HepG2 (cell line): ENCODE measurements at regions not wholly inside any gene's neighbourhood (a gene's known extent, or its start where the extent isn't known, plus 50 kb on each side); places are given as distances from the start of the nearest gene placed in this dataset.

ENCODE experiments used
- MTF1 ChIP-seq: sonication (generic); formaldehyde crosslinking; IDR thresholded peaks from 2 replicates; pipeline ENCODE4 v1.5.0; 2020; ENCODE audit warnings: missing genetic modification reagents
- NR2C2 ChIP-seq: sonication (generic); formaldehyde crosslinking; IDR thresholded peaks from 2 replicates; pipeline ENCODE4 v1.4.0; 2020; ENCODE audit warnings: missing genetic modification reagents, mild to moderate bottlenecking, moderate library complexity, borderline replicate concordance
- PHF8 ChIP-seq: sonication (generic); formaldehyde crosslinking; IDR thresholded peaks from 2 replicates; pipeline ENCODE4 v1.5.0; 2020; ENCODE audit warnings: missing genetic modification reagents
- RAD51 ChIP-seq: fragments of 450-650 bp; IDR thresholded peaks from 2 replicates; pipeline ENCODE4 v1.6.1; 2016; ENCODE audit warnings: borderline replicate concordance
- SP1 ChIP-seq, 2 experiments: fragments of 450-650 bp in 1 of 2; sonication (generic) in 1 of 2; formaldehyde crosslinking in 1 of 2; IDR thresholded peaks; 2 replicates each; pipeline versions ENCODE4 v1.4.0 to v1.6.1; 2016 to 2020; ENCODE audit warnings: missing genetic modification reagents in 1 of 2
- ZNF720 ChIP-seq: sonication (generic); formaldehyde crosslinking; IDR thresholded peaks from 2 replicates; pipeline ENCODE4 v1.4.0; 2020; ENCODE audit warnings: missing genetic modification reagents
- TF ChIP-seq, protein P1 (sequence below): sonication (generic); formaldehyde crosslinking; IDR thresholded peaks from 2 replicates; pipeline ENCODE4 v1.5.0; 2020; ENCODE audit warnings: mild to moderate bottlenecking, missing genetic modification reagents, moderate library complexity
- TF ChIP-seq, protein P2 (sequence below): IDR thresholded peaks from 2 replicates; pipeline ENCODE4 v1.6.1; 2016; ENCODE audit warnings: low read depth, control low read depth
- TF ChIP-seq, protein P3 (sequence below): sonication (generic); formaldehyde crosslinking; IDR thresholded peaks from 2 replicates; pipeline ENCODE4 v1.5.1; 2020; ENCODE audit warnings: missing genetic modification reagents, mild to moderate bottlenecking, borderline replicate concordance
- TF ChIP-seq, protein P4 (sequence below): sonication (generic); formaldehyde crosslinking; IDR thresholded peaks from 2 replicates; pipeline ENCODE4 v1.4.0; 2020; ENCODE audit warnings: missing genetic modification reagents

DNA sequence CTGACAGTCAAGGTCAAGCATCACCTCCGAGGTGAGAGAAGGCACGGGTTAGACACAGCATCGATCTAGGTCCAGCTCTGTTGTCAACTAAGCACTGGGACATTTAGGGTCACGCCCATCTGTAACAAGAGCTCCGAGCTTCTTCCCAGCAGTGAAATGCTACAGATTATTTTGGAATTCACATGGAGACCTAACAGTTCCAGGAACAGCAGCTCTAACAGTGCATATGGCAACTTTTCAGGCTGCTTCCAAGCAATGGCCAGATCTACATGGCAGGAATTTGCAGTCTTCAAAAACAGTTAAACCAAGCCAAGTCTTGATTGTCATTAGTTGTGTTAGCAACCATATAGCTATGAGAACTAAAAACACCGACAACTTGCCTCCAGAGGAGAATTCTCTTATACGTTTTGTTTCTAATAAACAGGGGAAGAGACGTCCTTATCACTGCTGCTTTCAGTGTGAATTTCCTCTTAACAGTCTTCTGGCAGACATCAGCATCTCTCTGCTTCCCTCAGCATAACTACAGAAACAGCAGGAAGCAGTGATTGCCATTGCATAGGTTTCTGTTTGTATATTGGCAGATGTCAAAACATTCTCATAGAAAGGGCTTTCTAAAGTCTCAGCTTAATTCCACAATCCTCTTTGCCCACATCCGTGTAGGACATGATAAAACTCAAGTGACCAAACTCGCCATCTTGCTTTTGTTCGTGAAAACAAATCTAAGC, 242.1 kb upstream of the DAPK1 start:
- TF ChIP-seq, protein P1, sequence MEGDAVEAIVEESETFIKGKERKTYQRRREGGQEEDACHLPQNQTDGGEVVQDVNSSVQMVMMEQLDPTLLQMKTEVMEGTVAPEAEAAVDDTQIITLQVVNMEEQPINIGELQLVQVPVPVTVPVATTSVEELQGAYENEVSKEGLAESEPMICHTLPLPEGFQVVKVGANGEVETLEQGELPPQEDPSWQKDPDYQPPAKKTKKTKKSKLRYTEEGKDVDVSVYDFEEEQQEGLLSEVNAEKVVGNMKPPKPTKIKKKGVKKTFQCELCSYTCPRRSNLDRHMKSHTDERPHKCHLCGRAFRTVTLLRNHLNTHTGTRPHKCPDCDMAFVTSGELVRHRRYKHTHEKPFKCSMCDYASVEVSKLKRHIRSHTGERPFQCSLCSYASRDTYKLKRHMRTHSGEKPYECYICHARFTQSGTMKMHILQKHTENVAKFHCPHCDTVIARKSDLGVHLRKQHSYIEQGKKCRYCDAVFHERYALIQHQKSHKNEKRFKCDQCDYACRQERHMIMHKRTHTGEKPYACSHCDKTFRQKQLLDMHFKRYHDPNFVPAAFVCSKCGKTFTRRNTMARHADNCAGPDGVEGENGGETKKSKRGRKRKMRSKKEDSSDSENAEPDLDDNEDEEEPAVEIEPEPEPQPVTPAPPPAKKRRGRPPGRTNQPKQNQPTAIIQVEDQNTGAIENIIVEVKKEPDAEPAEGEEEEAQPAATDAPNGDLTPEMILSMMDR (CRISPR knock-in tag) = no peak
- no peak for TF ChIP-seq RAD51
- TF ChIP-seq NR2C2 (CRISPR knock-in tag) = no peak
- TF ChIP-seq, protein P2, sequence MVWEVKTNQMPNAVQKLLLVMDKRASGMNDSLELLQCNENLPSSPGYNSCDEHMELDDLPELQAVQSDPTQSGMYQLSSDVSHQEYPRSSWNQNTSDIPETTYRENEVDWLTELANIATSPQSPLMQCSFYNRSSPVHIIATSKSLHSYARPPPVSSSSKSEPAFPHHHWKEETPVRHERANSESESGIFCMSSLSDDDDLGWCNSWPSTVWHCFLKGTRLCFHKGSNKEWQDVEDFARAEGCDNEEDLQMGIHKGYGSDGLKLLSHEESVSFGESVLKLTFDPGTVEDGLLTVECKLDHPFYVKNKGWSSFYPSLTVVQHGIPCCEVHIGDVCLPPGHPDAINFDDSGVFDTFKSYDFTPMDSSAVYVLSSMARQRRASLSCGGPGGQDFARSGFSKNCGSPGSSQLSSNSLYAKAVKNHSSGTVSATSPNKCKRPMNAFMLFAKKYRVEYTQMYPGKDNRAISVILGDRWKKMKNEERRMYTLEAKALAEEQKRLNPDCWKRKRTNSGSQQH (CRISPR knock-in tag) = no peak
- no peak for TF ChIP-seq MTF1 (CRISPR knock-in tag)
- no peak for TF ChIP-seq ZNF720 (CRISPR knock-in tag)
- TF ChIP-seq, protein P3, sequence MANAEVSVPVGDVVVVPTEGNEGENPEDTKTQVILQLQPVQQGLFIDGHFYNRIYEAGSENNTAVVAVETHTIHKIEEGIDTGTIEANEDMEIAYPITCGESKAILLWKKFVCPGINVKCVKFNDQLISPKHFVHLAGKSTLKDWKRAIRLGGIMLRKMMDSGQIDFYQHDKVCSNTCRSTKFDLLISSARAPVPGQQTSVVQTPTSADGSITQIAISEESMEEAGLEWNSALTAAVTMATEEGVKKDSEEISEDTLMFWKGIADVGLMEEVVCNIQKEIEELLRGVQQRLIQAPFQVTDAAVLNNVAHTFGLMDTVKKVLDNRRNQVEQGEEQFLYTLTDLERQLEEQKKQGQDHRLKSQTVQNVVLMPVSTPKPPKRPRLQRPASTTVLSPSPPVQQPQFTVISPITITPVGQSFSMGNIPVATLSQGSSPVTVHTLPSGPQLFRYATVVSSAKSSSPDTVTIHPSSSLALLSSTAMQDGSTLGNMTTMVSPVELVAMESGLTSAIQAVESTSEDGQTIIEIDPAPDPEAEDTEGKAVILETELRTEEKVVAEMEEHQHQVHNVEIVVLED (CRISPR knock-in tag) = no peak
- TF ChIP-seq, protein P4, sequence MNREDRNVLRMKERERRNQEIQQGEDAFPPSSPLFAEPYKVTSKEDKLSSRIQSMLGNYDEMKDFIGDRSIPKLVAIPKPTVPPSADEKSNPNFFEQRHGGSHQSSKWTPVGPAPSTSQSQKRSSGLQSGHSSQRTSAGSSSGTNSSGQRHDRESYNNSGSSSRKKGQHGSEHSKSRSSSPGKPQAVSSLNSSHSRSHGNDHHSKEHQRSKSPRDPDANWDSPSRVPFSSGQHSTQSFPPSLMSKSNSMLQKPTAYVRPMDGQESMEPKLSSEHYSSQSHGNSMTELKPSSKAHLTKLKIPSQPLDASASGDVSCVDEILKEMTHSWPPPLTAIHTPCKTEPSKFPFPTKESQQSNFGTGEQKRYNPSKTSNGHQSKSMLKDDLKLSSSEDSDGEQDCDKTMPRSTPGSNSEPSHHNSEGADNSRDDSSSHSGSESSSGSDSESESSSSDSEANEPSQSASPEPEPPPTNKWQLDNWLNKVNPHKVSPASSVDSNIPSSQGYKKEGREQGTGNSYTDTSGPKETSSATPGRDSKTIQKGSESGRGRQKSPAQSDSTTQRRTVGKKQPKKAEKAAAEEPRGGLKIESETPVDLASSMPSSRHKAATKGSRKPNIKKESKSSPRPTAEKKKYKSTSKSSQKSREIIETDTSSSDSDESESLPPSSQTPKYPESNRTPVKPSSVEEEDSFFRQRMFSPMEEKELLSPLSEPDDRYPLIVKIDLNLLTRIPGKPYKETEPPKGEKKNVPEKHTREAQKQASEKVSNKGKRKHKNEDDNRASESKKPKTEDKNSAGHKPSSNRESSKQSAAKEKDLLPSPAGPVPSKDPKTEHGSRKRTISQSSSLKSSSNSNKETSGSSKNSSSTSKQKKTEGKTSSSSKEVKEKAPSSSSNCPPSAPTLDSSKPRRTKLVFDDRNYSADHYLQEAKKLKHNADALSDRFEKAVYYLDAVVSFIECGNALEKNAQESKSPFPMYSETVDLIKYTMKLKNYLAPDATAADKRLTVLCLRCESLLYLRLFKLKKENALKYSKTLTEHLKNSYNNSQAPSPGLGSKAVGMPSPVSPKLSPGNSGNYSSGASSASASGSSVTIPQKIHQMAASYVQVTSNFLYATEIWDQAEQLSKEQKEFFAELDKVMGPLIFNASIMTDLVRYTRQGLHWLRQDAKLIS (CRISPR knock-in tag) = no peak
- TF ChIP-seq PHF8 (CRISPR knock-in tag) = no peak
- TF ChIP-seq SP1 (IDR thresholded peaks at IDR 0.05) = no peak
- no peak for TF ChIP-seq SP1 (CRISPR knock-in tag; IDR thresholded peaks at IDR 0.05)
